GM12878 (cell line): ENCODE measurements at regions not wholly inside any gene's neighbourhood (a gene's known extent, or its start where the extent isn't known, plus 50 kb on each side); places are given as distances from the start of the nearest gene placed in this dataset.

ENCODE experiments used
- ATAC-seq: fragments of 200-7000 bp; cut with Tn5 transposase; 3 replicates; pipeline ENCODE4 v1.9.1; 2020; ENCODE audit warnings: mild to moderate bottlenecking, moderate library complexity
- BruUV-seq: library from RNA; stranded (reverse); fragments of 400-500 nt; replicated peaks from 2 replicates; lab custom pipeline; 2021; lab: Mats Ljungman, UMichigan
- CTCF ChIA-PET: fragments of 300-600 bp; sonication (Branson Sonifier 250); formaldehyde crosslinking; extraction: SDS; loops from one replicate; lab custom pipeline; 2021; ENCODE audit warnings: inconsistent platforms; lab: Yijun Ruan, JAX
- POLR2A ChIA-PET: fragments of 350-600 bp; formaldehyde crosslinking; extraction: SDS; loops from one replicate; lab custom pipeline; 2021; ENCODE audit warnings: inconsistent platforms; lab: Charles Lee
- RAD21 ChIA-PET: fragments of 300-600 bp; sonication (Branson Sonifier 250); formaldehyde crosslinking; loops from one replicate; lab custom pipeline; 2023; ENCODE audit warnings: antibody characterized with exemption; ENCODE audit not compliant: unreplicated experiment; lab: Charles Lee
- SMC1A ChIA-PET: fragments of 300-600 bp; sonication (Branson Sonifier 250); formaldehyde crosslinking; loops from one replicate; lab custom pipeline; 2023; ENCODE audit not compliant: unreplicated experiment, uncharacterized antibody; lab: Charles Lee
- DNase-seq: peaks from one replicate; pipeline ENCODE4 v3.0.0-alpha.2; 2011; ENCODE audit warnings: low read depth, low spot score
- FAIRE-seq: peaks from 3 replicates; lab custom pipeline; 2011; peaks lifted over from hg19 to GRCh38; lab: Jason Lieb, UNC
- H2AFZ ChIP-seq: 2 replicates; pipeline ENCODE4 v1.6.0; 2011; ENCODE audit warnings: low read depth, low read length, control low read depth; ENCODE audit not compliant: control insufficient read depth
- H3K27ac ChIP-seq: 2 replicates; pipeline ENCODE4 v1.5.1; 2011; ENCODE audit warnings: control low read depth; ENCODE audit not compliant: control insufficient read depth, insufficient read depth
- H3K27me3 ChIP-seq, 2 experiments: replicated peaks in 1 of 2; 2 replicates each; pipeline versions ENCODE4 v1.6.0 to v1.6.1; 2011; ENCODE audit warnings: low read length in 1 of 2; ENCODE audit not compliant: control insufficient read depth in 2 of 2, insufficient read depth in 2 of 2
- H3K36me3 ChIP-seq, 2 experiments: 2 replicates each; pipeline ENCODE4 v1.5.1; 2011; ENCODE audit warnings: low read length in 1 of 2; ENCODE audit not compliant: control insufficient read depth in 2 of 2, insufficient read depth in 2 of 2
- H3K4me1 ChIP-seq: 2 replicates; pipeline ENCODE4 v1.6.1; 2011; ENCODE audit warnings: mild to moderate bottlenecking, low read length, moderate library complexity, mixed read lengths; ENCODE audit not compliant: control insufficient read depth, insufficient read depth
- H3K4me2 ChIP-seq: 2 replicates; pipeline ENCODE4 v1.6.0; 2011; ENCODE audit warnings: control low read depth; ENCODE audit not compliant: control insufficient read depth, insufficient read depth
- H3K4me3 ChIP-seq: fragments of 200-600 bp; sonication (generic); 2 replicates; pipeline ENCODE4 v1.5.1; 2016
- H3K79me2 ChIP-seq: 2 replicates; pipeline ENCODE4 v1.6.0; 2011; ENCODE audit warnings: low read length; ENCODE audit not compliant: control insufficient read depth, insufficient read depth
- H3K9ac ChIP-seq: 2 replicates; pipeline ENCODE4 v1.8.0; 2011; ENCODE audit warnings: low read length, control low read depth, mixed read lengths; ENCODE audit not compliant: control insufficient read depth, insufficient read depth
- H3K9me3 ChIP-seq: replicated peaks from 3 replicates; pipeline ENCODE4 v1.5.1; 2011; ENCODE audit warnings: mild to moderate bottlenecking, low read length; ENCODE audit not compliant: control insufficient read depth, insufficient read depth
- H4K20me1 ChIP-seq: 2 replicates; pipeline ENCODE4 v1.6.0; 2011; ENCODE audit not compliant: control insufficient read depth, insufficient read depth
- ATF3 ChIP-seq: IDR thresholded peaks from 2 replicates; pipeline ENCODE4 v1.6.1; 2011; ENCODE audit warnings: low read depth, mild to moderate bottlenecking, low read length, moderate library complexity, borderline replicate concordance; ENCODE audit errors: extremely low read depth
- CBX5 ChIP-seq: sonication (generic); IDR thresholded peaks from 2 replicates; pipeline ENCODE4 v1.6.1; 2016; ENCODE audit warnings: low read depth, moderate library complexity, mild to moderate bottlenecking, inconsistent platforms
- EED ChIP-seq: sonication (generic); IDR thresholded peaks from 2 replicates; pipeline ENCODE4 v1.6.1; 2016; ENCODE audit warnings: antibody characterized with exemption, low read depth
- EZH2 ChIP-seq: IDR thresholded peaks from 2 replicates; pipeline ENCODE4 v1.6.1; 2012; ENCODE audit warnings: low read depth, mild to moderate bottlenecking, control low read depth, inconsistent platforms, low read length, borderline replicate concordance; ENCODE audit not compliant: control insufficient read depth
- GATAD2B ChIP-seq: fragments of 450-650 bp; conservative IDR thresholded peaks from 2 replicates; pipeline ENCODE4 v1.6.1; 2017; ENCODE audit warnings: low read depth, mild to moderate bottlenecking, moderate library complexity
- IRF5 ChIP-seq: fragments of 450-650 bp; IDR thresholded peaks from 2 replicates; pipeline ENCODE4 v1.6.1; 2017; ENCODE audit warnings: borderline replicate concordance
- MEF2B ChIP-seq: fragments of 450-650 bp; IDR thresholded peaks from 2 replicates; pipeline ENCODE4 v1.6.1; 2018; ENCODE audit warnings: mild to moderate bottlenecking, moderate library complexity; ENCODE audit not compliant: partially characterized antibody, poor library complexity, severe bottlenecking
- MXI1 ChIP-seq: fragments of 150-350 bp; IDR thresholded peaks from 2 replicates; pipeline ENCODE4 v1.6.1; 2011; ENCODE audit warnings: low read depth, mild to moderate bottlenecking, inconsistent platforms, low read length, improper control_type of control experiment
- NFYB ChIP-seq: IDR thresholded peaks from 2 replicates; pipeline ENCODE4 v1.6.1; 2011; ENCODE audit warnings: low read depth, mild to moderate bottlenecking, low read length, improper control_type of control experiment, moderate library complexity; ENCODE audit not compliant: insufficient read depth
- NRF1 ChIP-seq: conservative IDR thresholded peaks from 2 replicates; pipeline ENCODE4 v1.6.1; 2011; ENCODE audit warnings: mild to moderate bottlenecking, low read depth, low read length, improper control_type of control experiment
- RFX5 ChIP-seq: IDR thresholded peaks from 2 replicates; pipeline ENCODE4 v1.6.1; 2011; ENCODE audit warnings: low read depth, low read length, improper control_type of control experiment
- SMC3 ChIP-seq: IDR thresholded peaks from 2 replicates; pipeline ENCODE4 v1.6.1; 2011; ENCODE audit warnings: low read length, improper control_type of control experiment, borderline replicate concordance
- SPI1 ChIP-seq: IDR thresholded peaks from 2 replicates; pipeline ENCODE4 v1.6.1; 2011; ENCODE audit warnings: low read depth, mild to moderate bottlenecking, low read length, moderate library complexity, borderline replicate concordance; ENCODE audit not compliant: insufficient read depth
- TBL1XR1 ChIP-seq: IDR thresholded peaks from 2 replicates; pipeline ENCODE4 v1.6.1; 2012; ENCODE audit warnings: low read depth, low read length, improper control_type of control experiment
- TCF12 ChIP-seq: IDR thresholded peaks from 2 replicates; pipeline ENCODE4 v1.6.1; 2011; ENCODE audit warnings: low read depth, mild to moderate bottlenecking, low read length
- ZNF622 ChIP-seq: fragments of 450-650 bp; IDR thresholded peaks from 2 replicates; pipeline ENCODE4 v1.6.1; 2017; ENCODE audit warnings: mild to moderate bottlenecking, inconsistent platforms
- ZZZ3 ChIP-seq: IDR thresholded peaks from 2 replicates; pipeline ENCODE4 v1.6.1; 2011; ENCODE audit warnings: low read depth; ENCODE audit not compliant: control insufficient read depth, insufficient read length
- WGBS: methylation state at CpG from one replicate; pipeline ENCODE4 v1.1.6; 2016; ENCODE audit warnings: low lambda C conversion rate; ENCODE audit not compliant: insufficient replicate concordance, insufficient coverage; ENCODE audit errors: missing lambda C conversion rate; 5-methylcytosine and 5-hydroxymethylcytosine counted together
- in situ Hi-C: fragments of 300-500 bp; cut with MboI; formaldehyde crosslinking; loops from 9 replicates; pipeline ENCODE4 v1.14.3; 2018; ENCODE audit warnings: mixed read lengths
- intact Hi-C: fragments of 100-400 bp; cut with micrococcal nuclease; formaldehyde crosslinking; loops from one replicate; pipeline ENCODE4 v1.14.2; 2022; ENCODE audit not compliant: unreplicated experiment
- TF ChIP-seq, protein P1 (sequence below): IDR thresholded peaks from 2 replicates; pipeline ENCODE4 v1.6.1; 2011; ENCODE audit warnings: borderline replicate concordance, low read depth, mild to moderate bottlenecking, moderate library complexity, mixed read lengths, low read length; ENCODE audit not compliant: insufficient read depth; ENCODE audit errors: extremely low read length

DNA sequence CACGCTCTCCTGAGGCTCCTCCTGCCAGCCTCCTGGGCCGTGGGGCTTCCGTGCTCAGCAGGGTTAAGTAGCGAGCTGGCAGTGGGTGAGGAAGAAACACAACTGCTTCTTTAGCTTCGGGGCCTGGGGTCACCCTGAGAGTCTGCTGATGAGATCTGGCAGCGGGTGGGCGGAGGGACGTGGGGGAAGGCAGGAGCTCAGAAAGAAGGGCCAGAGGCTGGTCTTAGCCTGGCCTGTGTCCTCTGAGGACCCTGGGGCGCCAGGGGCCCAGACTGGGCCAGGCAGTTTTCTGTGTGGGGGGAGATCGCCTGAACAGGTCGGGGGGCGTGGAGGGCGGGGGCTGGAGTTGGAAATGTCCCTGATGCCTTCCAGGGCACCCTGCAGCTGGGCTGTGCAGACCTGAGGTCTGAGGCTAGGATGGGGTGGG is 97.8 kb upstream of the GSE1 start:
- no peaks in the 10 kb centered on the region for H3K36me3 ChIP-seq
- no peaks in the 10 kb centered on the region for H4K20me1 ChIP-seq
- in situ Hi-C loops (no loop called here), intact Hi-C loops (no loop called here)
- ChIA-PET POLR2A (interaction anchor here (0.6 kb wide), 1 partner anchor 214 kb away, joined by 3 read pairs; no protein-coding TSS in a partner anchor), SMC1A (no interaction called here), RAD21 (no interaction called here), CTCF (no interaction called here)
- BruUV-seq: no TSS peak
- 16% methylated on average over 13 of the region's 13 CpGs for WGBS
- no peak overlapping the region for H3K4me2 ChIP-seq
- H3K4me3 ChIP-seq: no peak overlapping the region
- H3K4me1 ChIP-seq: no peaks in the 10 kb centered on the region
- peaks cover 0 to 3% of the 10 kb centered on the region in 2 experiments; a peak in 2 of 4 replicates for H3K27me3 ChIP-seq
- no peak overlapping the region for H3K27ac ChIP-seq
- TF ChIP-seq SMC3: no peak
- TF ChIP-seq TBL1XR1: no peak
- no peak for TF ChIP-seq SPI1
- TF ChIP-seq NRF1: no peak
- no peak for TF ChIP-seq TCF12
- no peak for TF ChIP-seq ZZZ3
- no peak for TF ChIP-seq EZH2
- no peak for TF ChIP-seq MEF2B
- TF ChIP-seq RFX5: no peak
- TF ChIP-seq GATAD2B: no peak
- no peak for TF ChIP-seq ATF3
- TF ChIP-seq ZNF622: no peak
- TF ChIP-seq, protein P1, sequence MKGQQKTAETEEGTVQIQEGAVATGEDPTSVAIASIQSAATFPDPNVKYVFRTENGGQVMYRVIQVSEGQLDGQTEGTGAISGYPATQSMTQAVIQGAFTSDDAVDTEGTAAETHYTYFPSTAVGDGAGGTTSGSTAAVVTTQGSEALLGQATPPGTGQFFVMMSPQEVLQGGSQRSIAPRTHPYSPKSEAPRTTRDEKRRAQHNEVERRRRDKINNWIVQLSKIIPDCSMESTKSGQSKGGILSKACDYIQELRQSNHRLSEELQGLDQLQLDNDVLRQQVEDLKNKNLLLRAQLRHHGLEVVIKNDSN: no peak
- TF ChIP-seq MXI1: no peak
- TF ChIP-seq CBX5: no peak
- no peak for TF ChIP-seq NFYB
- TF ChIP-seq EED: no peak
- TF ChIP-seq IRF5: no peak
- H3K9ac ChIP-seq: no peak overlapping the region
- no peak overlapping the region for H2AFZ ChIP-seq
- H3K79me2 ChIP-seq: no peaks in the 10 kb centered on the region
- ATAC-seq (no peak; the same call in 2 of the 3 replicates), FAIRE-seq (no peak), DNase-seq (no peak)
- no peaks in the 10 kb centered on the region for H3K9me3 ChIP-seq
